B cell (primary cell): ENCODE measurements at regions not wholly inside any gene's neighbourhood (a gene's known extent, or its start where the extent isn't known, plus 50 kb on each side); places are given as distances from the start of the nearest gene placed in this dataset.

Experiments
- ATAC-seq: fragments of 200-7000 bp; cut with Tn5 transposase; one replicate; pipeline ENCODE4 v1.10.0; 2021; ENCODE audit warnings: low read depth, mild to moderate bottlenecking, moderate number of reproducible peaks, moderate library complexity
- CTCF ChIA-PET: fragments of 350-600 bp; sonication (Branson Sonifier 250); formaldehyde crosslinking; loops from one replicate; lab custom pipeline; 2021; ENCODE audit warnings: antibody characterized with exemption, inconsistent platforms; lab: Charles Lee
- POLR2A ChIA-PET: fragments of 350-600 bp; sonication (Branson Sonifier 250); formaldehyde crosslinking; loops from one replicate; lab custom pipeline; 2021; ENCODE audit warnings: antibody characterized with exemption; lab: Charles Lee
- DNase-seq: peaks from one replicate; pipeline ENCODE4 v3.0.0; 2013
- H2AFZ ChIP-seq: 2 replicates; pipeline ENCODE4 v1.6.1; 2012; ENCODE audit warnings: mild to moderate bottlenecking, low read depth, low read length; ENCODE audit not compliant: insufficient read depth, poor library complexity, severe bottlenecking
- H3K27ac ChIP-seq, 2 donors: 1 replicate in 1 of 2; 2 replicates in 1 of 2; pipeline ENCODE4 v1.5.1; 2012 to 2013; ENCODE audit warnings: low read length in 2 of 2, mild to moderate bottlenecking in 2 of 2, moderate library complexity in 1 of 2
- H3K27me3 ChIP-seq, 4 experiments: fragments of 200-600 bp in 1 of 4; sonication (generic) in 1 of 4; replicated peaks in 1 of 4; 1 replicate in 2 of 4; 2 replicates in 2 of 4; pipeline versions ENCODE4 v1.6.1 to v1.7.0; 2013 to 2016; ENCODE audit warnings: low read length in 3 of 4, mild to moderate bottlenecking in 2 of 4, mixed read lengths in 1 of 4, moderate library complexity in 1 of 4; ENCODE audit not compliant: insufficient read depth in 4 of 4, control insufficient read depth in 3 of 4; ENCODE audit errors: control extremely low read depth in 1 of 4
- H3K36me3 ChIP-seq, 2 experiments: replicated peaks in 1 of 2; 1 replicate in 1 of 2; 2 replicates in 1 of 2; pipeline versions ENCODE4 v1.6.1 to v1.7.1; 2013; ENCODE audit warnings: low read length in 1 of 2; ENCODE audit not compliant: insufficient read depth in 2 of 2, control insufficient read depth in 1 of 2; ENCODE audit errors: control extremely low read depth in 1 of 2, extremely low read depth in 1 of 2
- H3K4me1 ChIP-seq, 2 donors: fragments of 200-600 bp in 1 of 2; sonication (generic) in 1 of 2; 1 replicate in 1 of 2; 2 replicates in 1 of 2; pipeline versions ENCODE4 v1.5.1 to v1.6.1; 2013 to 2017; ENCODE audit warnings: low read length in 2 of 2; ENCODE audit not compliant: control insufficient read depth in 2 of 2, insufficient read depth in 2 of 2
- H3K4me2 ChIP-seq: replicated peaks from 2 replicates; pipeline ENCODE3; 2012; ENCODE audit warnings: mild to moderate bottlenecking, low read depth, low read length; ENCODE audit not compliant: poor library complexity, severe bottlenecking
- H3K4me3 ChIP-seq, 5 experiments: fragments of 200-600 bp in 1 of 5; sonication (generic) in 1 of 5; 1 replicate in 3 of 5; 2 replicates in 2 of 5; pipeline versions ENCODE4 v1.5.1 to v1.7.0; 2011 to 2016; ENCODE audit warnings: low read length in 4 of 5, mild to moderate bottlenecking in 4 of 5, low read depth in 2 of 5, control low read depth in 1 of 5, moderate library complexity in 1 of 5; ENCODE audit not compliant: insufficient read depth in 1 of 5; ENCODE audit errors: control extremely low read depth in 1 of 5, extremely low read depth in 1 of 5
- H3K79me2 ChIP-seq: fragments of 200-600 bp; sonication (generic); one replicate; pipeline ENCODE4 v1.6.0; 2016; ENCODE audit warnings: low read length; ENCODE audit not compliant: control insufficient read depth, insufficient read depth
- H3K9ac ChIP-seq: fragments of 200-600 bp; sonication (generic); 2 replicates; pipeline ENCODE4 v1.6.1; 2017; ENCODE audit warnings: mild to moderate bottlenecking, low read length, moderate library complexity
- H3K9me3 ChIP-seq, 3 donors: one replicate each; pipeline versions ENCODE4 v1.6.1 to v1.7.1; 2013; ENCODE audit warnings: low read length in 2 of 3; ENCODE audit not compliant: control insufficient read depth in 2 of 3, insufficient read depth in 1 of 3; ENCODE audit errors: control extremely low read depth in 1 of 3
- H4K20me1 ChIP-seq: 2 replicates; pipeline ENCODE4 v1.6.0; 2012; ENCODE audit warnings: mild to moderate bottlenecking, low read length; ENCODE audit not compliant: insufficient read depth, control insufficient read depth, poor library complexity, severe bottlenecking
- H3K27ac Mint-ChIP-seq: one replicate; pipeline ENCODE4 v1.8.0; 2021; ENCODE audit warnings: mixed read lengths
- H3K27me3 Mint-ChIP-seq: one replicate; pipeline ENCODE4 v1.8.0; 2021; ENCODE audit warnings: mixed read lengths
- H3K4me1 Mint-ChIP-seq: one replicate; pipeline ENCODE4 v1.8.0; 2021; ENCODE audit warnings: mixed read lengths
- H3K4me3 Mint-ChIP-seq: one replicate; pipeline ENCODE4 v1.8.0; 2021; ENCODE audit warnings: mixed read lengths
- H3K9me3 Mint-ChIP-seq: one replicate; pipeline ENCODE4 v1.8.0; 2022; ENCODE audit warnings: mixed read lengths; ENCODE audit not compliant: insufficient read depth
- EZH2 ChIP-seq: IDR thresholded peaks from 2 replicates; pipeline ENCODE4 v1.6.1; 2012; ENCODE audit warnings: borderline replicate concordance, low read depth, mild to moderate bottlenecking, moderate library complexity, low read length; ENCODE audit not compliant: insufficient read depth, poor library complexity, severe bottlenecking
- WGBS: methylation state at CpG from one replicate; pipeline ENCODE4 v1.1.5; 2013; ENCODE audit warnings: missing lambda C conversion rate; ENCODE audit not compliant: insufficient coverage; 5-methylcytosine and 5-hydroxymethylcytosine counted together
- intact Hi-C: fragments of 100-400 bp; cut with micrococcal nuclease; formaldehyde crosslinking; loops from one replicate; pipeline ENCODE4 v1.10.0; 2022
- TF ChIP-seq, protein P1 (sequence below): fragments of 200-600 bp; IDR thresholded peaks from one replicate; pipeline ENCODE4 v1.8.0; 2022; ENCODE audit warnings: antibody characterized with exemption, mild to moderate bottlenecking

DNA sequence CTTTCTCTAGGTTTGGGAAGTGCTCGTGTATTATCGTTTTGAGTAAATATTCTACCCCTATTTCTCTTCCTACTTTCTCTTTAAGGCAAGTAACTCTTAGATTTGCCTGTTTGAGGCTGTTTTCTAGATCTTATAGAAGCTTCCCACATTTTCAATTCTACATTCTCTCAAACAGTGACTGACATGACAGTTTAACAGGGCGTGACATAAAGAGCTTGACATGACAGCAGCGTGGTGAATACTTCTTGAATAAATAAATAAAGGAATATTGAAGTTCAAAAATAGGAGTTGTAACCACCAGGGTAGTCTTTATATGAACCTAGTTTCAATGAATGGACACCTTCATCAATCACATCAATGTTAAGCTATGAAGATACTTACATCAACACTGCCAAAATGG lies 162.0 kb downstream of the TRAM1L1 start:
- no peak overlapping the region for H3K27ac ChIP-seq
- ChIA-PET CTCF (no interaction called here), POLR2A (no interaction called here)
- no peaks in the 10 kb centered on the region for H4K20me1 ChIP-seq
- no peak overlapping the region for H3K4me2 ChIP-seq
- no peaks in the 10 kb centered on the region for H3K9me3 Mint-ChIP-seq
- H2AFZ ChIP-seq: no peak overlapping the region
- no peak for DNase-seq
- no peak overlapping the region for H3K9ac ChIP-seq
- ATAC-seq: no peak
- no peaks in the 10 kb centered on the region for H3K4me1 Mint-ChIP-seq
- intact Hi-C loops: no loop called here
- H3K4me3 ChIP-seq: no peak overlapping the region
- no peak overlapping the region for H3K27ac Mint-ChIP-seq
- H3K4me1 ChIP-seq: no peaks in the 10 kb centered on the region
- no CpG with 5 or more reads among the region's 4 CpGs for WGBS
- TF ChIP-seq, protein P1, sequence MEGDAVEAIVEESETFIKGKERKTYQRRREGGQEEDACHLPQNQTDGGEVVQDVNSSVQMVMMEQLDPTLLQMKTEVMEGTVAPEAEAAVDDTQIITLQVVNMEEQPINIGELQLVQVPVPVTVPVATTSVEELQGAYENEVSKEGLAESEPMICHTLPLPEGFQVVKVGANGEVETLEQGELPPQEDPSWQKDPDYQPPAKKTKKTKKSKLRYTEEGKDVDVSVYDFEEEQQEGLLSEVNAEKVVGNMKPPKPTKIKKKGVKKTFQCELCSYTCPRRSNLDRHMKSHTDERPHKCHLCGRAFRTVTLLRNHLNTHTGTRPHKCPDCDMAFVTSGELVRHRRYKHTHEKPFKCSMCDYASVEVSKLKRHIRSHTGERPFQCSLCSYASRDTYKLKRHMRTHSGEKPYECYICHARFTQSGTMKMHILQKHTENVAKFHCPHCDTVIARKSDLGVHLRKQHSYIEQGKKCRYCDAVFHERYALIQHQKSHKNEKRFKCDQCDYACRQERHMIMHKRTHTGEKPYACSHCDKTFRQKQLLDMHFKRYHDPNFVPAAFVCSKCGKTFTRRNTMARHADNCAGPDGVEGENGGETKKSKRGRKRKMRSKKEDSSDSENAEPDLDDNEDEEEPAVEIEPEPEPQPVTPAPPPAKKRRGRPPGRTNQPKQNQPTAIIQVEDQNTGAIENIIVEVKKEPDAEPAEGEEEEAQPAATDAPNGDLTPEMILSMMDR: no peak
- no peak for TF ChIP-seq EZH2
- no peaks in the 10 kb centered on the region for H3K79me2 ChIP-seq
- peaks cover 0 to 13% (median 0%) of the 10 kb centered on the region in 3 donors for H3K9me3 ChIP-seq
- H3K27me3 Mint-ChIP-seq: no peaks in the 10 kb centered on the region
- H3K27me3 ChIP-seq: no peaks in the 10 kb centered on the region
- H3K4me3 Mint-ChIP-seq: no peak overlapping the region
- H3K36me3 ChIP-seq: no peaks in the 10 kb centered on the region

DNA sequence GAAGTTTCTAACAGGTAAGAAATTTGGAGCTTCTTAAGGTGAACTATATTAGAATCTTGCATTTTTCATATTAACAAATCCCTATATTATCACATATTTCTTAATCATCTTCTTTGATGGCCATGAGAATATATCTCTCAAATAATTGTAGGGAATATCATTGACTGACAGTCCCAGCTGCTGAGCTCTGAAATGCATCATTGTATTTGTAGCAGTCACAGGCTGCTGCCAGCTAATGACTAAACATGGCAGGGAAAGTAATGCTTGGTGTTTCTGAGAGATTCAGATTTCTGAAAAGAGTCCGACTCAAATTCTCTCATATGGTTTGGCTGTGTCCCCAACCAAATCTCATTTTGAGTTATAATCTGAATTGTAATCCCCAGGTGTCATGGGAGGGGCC lies 171.9 kb downstream of the TRAM1L1 start:
- no peaks in the 10 kb centered on the region for H3K36me3 ChIP-seq
- H3K27ac Mint-ChIP-seq: no peak overlapping the region
- H4K20me1 ChIP-seq: no peaks in the 10 kb centered on the region
- no peak for ATAC-seq
- H3K4me3 Mint-ChIP-seq: no peak overlapping the region
- no peaks in the 10 kb centered on the region for H3K27me3 Mint-ChIP-seq
- POLR2A ChIA-PET: no interaction called here
- no peak for DNase-seq
- no peaks in the 10 kb centered on the region for H3K9me3 ChIP-seq
- H3K9ac ChIP-seq: no peak overlapping the region
- intact Hi-C loops: no loop called here
- H3K4me1 ChIP-seq: no peaks in the 10 kb centered on the region
- H3K27me3 ChIP-seq: no peaks in the 10 kb centered on the region
- no CpG with 5 or more reads among the region's 1 CpG for WGBS
- no peak overlapping the region for H3K4me2 ChIP-seq
- no peaks in the 10 kb centered on the region for H3K79me2 ChIP-seq
- no peak overlapping the region for H3K27ac ChIP-seq
- H2AFZ ChIP-seq: no peak overlapping the region
- H3K4me3 ChIP-seq: no peak overlapping the region
- peaks cover 2% of the 10 kb centered on the region for H3K9me3 Mint-ChIP-seq
- no peak for TF ChIP-seq EZH2
- TF ChIP-seq, protein P1: no peak
- no peaks in the 10 kb centered on the region for H3K4me1 Mint-ChIP-seq
- CTCF ChIA-PET: no interaction called here
